MCF 10A (cell line): ENCODE measurements at regions not wholly inside any gene's neighbourhood (a gene's known extent, or its start where the extent isn't known, plus 50 kb on each side); places are given as distances from the start of the nearest gene placed in this dataset.

Experiments used
- BruUV-seq: library from RNA; stranded (reverse); fragments of 400-500 nt; replicated peaks from 2 replicates; lab custom pipeline; 2021; lab: Mats Ljungman, UMichigan
- CTCF ChIA-PET: fragments of 300-600 bp; sonication (Branson Sonifier 250); formaldehyde crosslinking; extraction: SDS; loops from one replicate; lab custom pipeline; 2021; ENCODE audit warnings: antibody characterized with exemption, inconsistent platforms; lab: Yijun Ruan, JAX
- POLR2A ChIA-PET: fragments of 300-600, 350-650 bp; sonication (Branson Sonifier 250); formaldehyde crosslinking; extraction: SDS; loops from one replicate; lab custom pipeline; 2020; ENCODE audit warnings: antibody characterized with exemption, inconsistent platforms; lab: Yijun Ruan, JAX
- DNase-seq: peaks from one replicate; pipeline ENCODE4 v3.0.0-alpha.2; 2018; ENCODE audit not compliant: unreplicated experiment
- H3K27ac Mint-ChIP-seq: one replicate; pipeline ENCODE4 v1.8.0; 2022; ENCODE audit warnings: mild to moderate bottlenecking, low read depth, mixed read lengths; ENCODE audit not compliant: unreplicated experiment
- H3K27me3 Mint-ChIP-seq: one replicate; pipeline ENCODE4 v1.8.0; 2022; ENCODE audit warnings: mixed read lengths; ENCODE audit not compliant: insufficient read depth, unreplicated experiment
- H3K36me3 Mint-ChIP-seq: one replicate; pipeline ENCODE4 v1.8.0; 2022; ENCODE audit warnings: mild to moderate bottlenecking, moderate library complexity, mixed read lengths; ENCODE audit not compliant: insufficient read depth, unreplicated experiment
- H3K4me1 Mint-ChIP-seq: one replicate; pipeline ENCODE4 v1.8.0; 2022; ENCODE audit warnings: mixed read lengths; ENCODE audit not compliant: insufficient read depth, unreplicated experiment
- H3K4me3 Mint-ChIP-seq: one replicate; pipeline ENCODE4 v1.8.0; 2022; ENCODE audit warnings: mild to moderate bottlenecking, moderate library complexity, mixed read lengths; ENCODE audit not compliant: unreplicated experiment
- H3K9me3 Mint-ChIP-seq: one replicate; pipeline ENCODE4 v1.8.0; 2022; ENCODE audit warnings: mixed read lengths; ENCODE audit not compliant: unreplicated experiment
- CTCF ChIP-seq: fragments of 200-600 bp; IDR thresholded peaks from one replicate; pipeline ENCODE4 v1.8.0; 2022; ENCODE audit warnings: antibody characterized with exemption, mild to moderate bottlenecking; ENCODE audit not compliant: unreplicated experiment
- intact Hi-C: fragments of 100-400 bp; cut with micrococcal nuclease; formaldehyde crosslinking; loops from 2 replicates; pipeline ENCODE4 v1.14.1; 2022

DNA sequence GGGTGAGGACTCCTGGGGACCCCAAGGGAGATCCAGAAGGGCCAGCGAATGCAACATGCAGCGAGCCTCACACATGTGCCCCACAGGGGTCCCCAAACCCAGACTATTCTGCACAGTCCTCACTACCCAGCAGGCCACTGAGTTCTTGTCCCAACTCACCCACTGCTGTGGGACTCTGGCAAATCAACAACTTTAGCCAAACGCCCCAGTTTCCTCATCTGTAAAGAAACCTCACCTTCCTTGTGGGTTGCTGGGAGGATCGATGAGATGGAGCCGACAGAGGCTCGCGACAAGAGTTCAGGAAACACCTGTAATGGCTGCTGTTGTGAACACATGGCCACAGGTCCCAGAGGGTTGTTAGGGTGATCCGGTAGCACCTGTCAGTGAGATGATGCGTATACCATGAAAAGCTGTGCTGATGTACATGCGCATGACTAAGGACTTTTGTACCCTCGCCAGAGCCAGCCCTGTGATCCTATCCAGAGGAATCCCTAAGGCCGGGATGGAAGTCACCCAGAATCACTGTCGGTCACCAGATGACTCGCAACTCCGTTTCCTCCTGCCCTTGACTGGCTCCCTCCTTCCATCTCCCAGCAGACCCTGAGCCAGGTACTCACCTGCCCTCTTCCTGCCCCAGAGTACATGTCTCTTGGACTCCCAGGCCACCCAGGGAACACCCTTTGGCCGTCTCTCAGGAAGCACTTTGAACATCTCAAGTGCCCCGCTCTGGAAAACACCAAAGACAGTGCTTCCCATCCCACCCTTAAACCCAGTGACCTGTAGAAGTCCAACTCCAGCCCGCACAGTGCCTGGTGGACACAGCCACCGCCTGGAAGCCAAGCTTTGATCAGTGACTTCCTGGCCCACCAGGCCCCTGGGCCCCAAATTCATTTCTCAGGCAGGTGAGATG lies 103.3 kb upstream of the ID2 start:
- Mint-ChIP-seq H3K27ac (no peak overlapping the region), H3K4me3 (no peak overlapping the region), H3K27me3 (no peaks in the 10 kb centered on the region), H3K36me3 (no peaks in the 10 kb centered on the region), H3K9me3 (no peaks in the 10 kb centered on the region), H3K4me1 (no peaks in the 10 kb centered on the region)
- no peak for DNase-seq
- ChIA-PET POLR2A (no interaction called here), CTCF (no interaction called here)
- TF ChIP-seq CTCF, result no peak
- intact Hi-C loops, result no loop called here
- BruUV-seq, result no TSS peak

DNA sequence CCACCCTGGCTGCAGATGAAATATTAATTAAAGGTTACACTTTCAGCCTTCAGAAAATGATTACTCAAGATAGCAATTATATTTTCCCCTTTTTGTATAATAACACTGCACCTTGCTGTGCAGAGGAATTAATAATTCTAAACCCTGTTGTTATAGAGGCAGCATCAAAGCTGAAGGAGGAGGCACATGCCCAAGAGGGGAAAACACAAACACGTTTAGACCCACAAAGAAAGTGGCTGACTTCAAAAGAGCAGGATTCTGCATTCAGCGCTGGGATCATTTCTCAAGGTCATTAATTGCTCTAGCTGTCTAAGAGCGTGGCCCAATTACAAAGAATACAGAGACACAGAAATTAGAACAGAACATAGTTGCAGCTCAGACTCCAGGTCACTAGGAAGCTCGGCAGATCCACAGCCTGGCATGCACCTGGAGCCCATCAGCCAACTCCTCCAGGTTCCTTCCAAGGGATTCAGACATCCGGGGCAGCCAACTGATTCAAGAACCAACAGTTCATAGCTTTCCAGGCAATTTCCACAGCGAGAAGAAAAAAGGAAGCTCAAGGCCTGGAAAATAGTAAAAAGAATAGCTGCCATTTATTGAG lies 102.3 kb upstream of the ID2 start:
- BruUV-seq, result no TSS peak
- Mint-ChIP-seq H3K9me3 (peaks cover 6% of the 10 kb centered on the region), H3K4me1 (no peaks in the 10 kb centered on the region), H3K36me3 (peaks cover 3% of the 10 kb centered on the region), H3K27ac (no peak overlapping the region), H3K4me3 (no peak overlapping the region), H3K27me3 (no peaks in the 10 kb centered on the region)
- ChIA-PET CTCF (no interaction called here), POLR2A (no interaction called here)
- intact Hi-C loops, result no loop called here
- no peak for DNase-seq
- no peak for TF ChIP-seq CTCF

DNA sequence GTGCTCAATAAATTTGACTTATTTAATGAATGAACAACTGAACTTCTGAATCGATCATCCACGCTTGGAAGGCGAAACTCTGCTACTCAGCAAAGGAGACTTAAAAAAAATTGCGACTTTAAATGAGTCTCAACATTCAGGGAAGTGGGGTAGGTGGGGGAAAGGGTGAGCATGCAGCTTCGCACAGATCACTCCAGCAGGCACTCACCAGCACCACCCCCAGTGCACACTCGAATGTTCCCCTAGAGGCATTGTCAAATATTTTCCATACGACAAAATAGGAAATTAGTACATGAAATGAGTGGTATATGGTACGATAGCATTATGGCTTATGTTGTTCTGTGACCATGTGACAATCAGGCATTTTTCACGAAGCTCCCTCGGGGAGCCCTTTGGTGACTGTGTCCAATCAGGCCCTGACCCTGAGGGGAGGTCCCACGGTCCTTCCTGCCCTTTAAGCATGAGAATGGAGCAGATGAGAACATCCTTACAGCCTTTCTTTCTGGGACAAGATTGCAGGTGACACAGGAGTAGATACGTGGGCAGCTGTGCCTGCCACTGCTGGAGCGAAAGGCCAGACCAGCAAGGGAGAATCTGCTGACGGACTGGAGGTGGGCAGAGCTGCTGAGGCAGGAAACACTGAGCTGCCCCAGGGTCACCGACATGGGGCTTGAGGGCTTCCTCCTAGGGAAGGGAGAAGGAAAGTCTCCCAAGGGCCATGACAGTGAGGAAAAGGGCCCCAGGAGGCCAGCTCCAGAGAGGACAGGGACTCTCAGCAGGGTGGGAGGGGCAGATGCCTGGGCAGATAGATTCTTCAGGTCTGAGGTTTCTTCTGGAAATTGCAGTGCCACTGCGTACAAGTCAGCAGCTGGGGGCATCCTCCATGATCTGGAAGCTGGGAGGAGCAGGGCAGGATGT lies 101.3 kb upstream of the ID2 start:
- CTCF ChIA-PET, result interaction anchor here (0.5 to 1.1 kb wide), 2 partner anchors 12 to 70 kb away, joined by 3 read pairs; no protein-coding TSS in a partner anchor
- H3K4me3 Mint-ChIP-seq, result no peak overlapping the region
- BruUV-seq, result no TSS peak
- peaks cover 6% of the 10 kb centered on the region for H3K9me3 Mint-ChIP-seq
- H3K4me1 Mint-ChIP-seq, result no peaks in the 10 kb centered on the region
- intact Hi-C loops, result no loop called here
- POLR2A ChIA-PET, result interaction anchor here (0.6 kb wide), 1 partner anchor 226 kb away, joined by 4 read pairs; no protein-coding TSS in a partner anchor
- DNase-seq, result no peak
- no peak for TF ChIP-seq CTCF
- no peaks in the 10 kb centered on the region for H3K27me3 Mint-ChIP-seq
- peaks cover 4% of the 10 kb centered on the region for H3K36me3 Mint-ChIP-seq
- no peak overlapping the region for H3K27ac Mint-ChIP-seq

DNA sequence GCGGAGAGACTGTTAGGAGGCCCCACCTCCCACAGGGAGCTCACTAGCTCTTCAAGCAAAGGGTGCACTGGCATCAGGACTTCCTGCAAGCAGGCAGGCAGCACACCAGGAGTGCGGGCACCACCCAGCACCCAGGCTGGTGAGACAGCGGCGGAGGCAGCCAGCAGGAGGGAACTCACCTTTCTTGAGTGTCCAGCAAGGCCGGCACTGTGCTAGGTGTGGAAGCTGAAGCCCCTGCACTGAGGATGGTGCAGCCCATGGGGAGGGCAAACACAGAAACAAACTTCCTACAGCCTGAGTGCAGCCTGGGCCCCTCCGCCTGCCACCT lies 100.7 kb upstream of the ID2 start:
- intact Hi-C loops, result no loop called here
- ChIA-PET CTCF (interaction anchor here (0.5 to 1.1 kb wide), 2 partner anchors 12 to 71 kb away, joined by 3 read pairs; no protein-coding TSS in a partner anchor), POLR2A (no interaction called here)
- no peak overlapping the region for H3K4me3 Mint-ChIP-seq
- H3K27ac Mint-ChIP-seq, result no peak overlapping the region
- BruUV-seq, result no TSS peak
- H3K4me1 Mint-ChIP-seq, result no peaks in the 10 kb centered on the region
- no peak for DNase-seq
- H3K36me3 Mint-ChIP-seq, result peaks cover 4% of the 10 kb centered on the region
- H3K27me3 Mint-ChIP-seq, result no peaks in the 10 kb centered on the region
- TF ChIP-seq CTCF, result no peak
- H3K9me3 Mint-ChIP-seq, result peaks cover 6% of the 10 kb centered on the region
